ENCODE measurements at regions not wholly inside any gene's neighbourhood (a gene's known extent, or its start where the extent isn't known, plus 50 kb on each side); places are given as distances from the start of the nearest gene placed in this dataset.

DNA sequence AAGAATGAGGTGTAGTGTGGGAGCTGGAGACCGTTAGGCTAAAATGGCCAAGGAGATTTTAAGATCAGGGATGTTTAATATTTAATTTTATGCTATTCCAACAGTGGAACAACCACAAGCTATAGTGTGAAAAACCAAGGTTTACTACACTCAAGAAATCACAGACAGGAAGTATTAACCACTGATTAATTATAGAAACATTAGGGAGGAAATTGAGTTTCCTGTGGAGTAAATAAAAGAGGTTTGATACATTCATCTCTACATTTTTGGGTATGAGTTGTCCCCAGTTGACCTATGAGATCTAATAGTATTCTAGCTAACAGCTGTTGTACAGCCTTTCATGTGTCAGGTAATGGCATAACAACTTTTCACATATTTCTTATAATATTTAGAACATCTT lies 103.7 kb upstream of the MPDZ start:
- ChIA-PET RAD21 (ENCODE audit: unreplicated experiment) (no interaction called here), SMC1A (ENCODE audit: uncharacterized antibody, unreplicated experiment) (no interaction called here), POLR2A (no interaction called here), CTCF (interaction anchor here (0.6 kb wide), 1 partner anchor 17 kb away, joined by 3 read pairs; no protein-coding TSS in a partner anchor)
- FAIRE-seq (no peak), DNase-seq (ENCODE audit: low read depth, low spot score) (no peak), ATAC-seq (no peak)
- Histone ChIP-seq H2AFZ (ENCODE audit: control insufficient read depth, low read depth, low read length) (no peak overlapping the region), H3K36me3 (ENCODE audit: control insufficient read depth in 2 of 2, insufficient read depth in 2 of 2, low read length in 1 of 2) (no peaks in the 10 kb centered on the region), H3K27ac (ENCODE audit: control insufficient read depth, insufficient read depth) (no peak overlapping the region), H3K27me3 (replicated peaks in 1 of 2; ENCODE audit: control insufficient read depth in 2 of 2, insufficient read depth in 2 of 2, low read length in 1 of 2) (no peaks in the 10 kb centered on the region), H3K4me2 (ENCODE audit: control insufficient read depth, insufficient read depth) (no peak overlapping the region), H3K9ac (ENCODE audit: control insufficient read depth, insufficient read depth, low read length) (no peak overlapping the region), H3K9me3 (replicated peaks; ENCODE audit: control insufficient read depth, insufficient read depth, low read length) (no peaks in the 10 kb centered on the region), H3K4me1 (ENCODE audit: control insufficient read depth, insufficient read depth, low read length) (no peaks in the 10 kb centered on the region), H3K4me3 (no peak overlapping the region), H4K20me1 (ENCODE audit: control insufficient read depth, insufficient read depth) (no peaks in the 10 kb centered on the region), H3K79me2 (ENCODE audit: control insufficient read depth, insufficient read depth, low read length) (no peaks in the 10 kb centered on the region)
- TF ChIP-seq ETV6 (conservative IDR thresholded peaks at IDR 0.05 in 1 of 2, IDR thresholded peaks at IDR 0.05 in 1 of 2; ENCODE audit: borderline replicate concordance in 1 of 2, low read depth in 1 of 2) (no peak), DPF2 (IDR thresholded peaks at IDR 0.05) (no peak), SREBF1 (IDR thresholded peaks at IDR 0.05; ENCODE audit: low read length) (no peak), SMAD1 (IDR thresholded peaks at IDR 0.05; ENCODE audit: low read depth, partially characterized antibody) (no peak), TCF3 (IDR thresholded peaks at IDR 0.05; ENCODE audit: borderline replicate concordance, insufficient read depth, low read depth, low read length) (no peak), EGR1 (IDR thresholded peaks at IDR 0.05; ENCODE audit: borderline replicate concordance in 1 of 2, low read depth in 2 of 2, low read length in 2 of 2) (no peak), JUNB (IDR thresholded peaks at IDR 0.05) (no peak), ZBTB4 (CRISPR knock-in tag; IDR thresholded peaks at IDR 0.05) (no peak), ZBED1 (IDR thresholded peaks at IDR 0.05; ENCODE audit: borderline replicate concordance) (no peak), SPI1 (IDR thresholded peaks at IDR 0.05; ENCODE audit: borderline replicate concordance, insufficient read depth, low read depth, low read length) (no peak), EZH2 (IDR thresholded peaks at IDR 0.05; ENCODE audit: borderline replicate concordance, control insufficient read depth, low read depth, low read length) (no peak), SUPT20H (IDR thresholded peaks at IDR 0.05; ENCODE audit: borderline replicate concordance, control insufficient read depth, low read depth, low read length) (no peak), ZZZ3 (IDR thresholded peaks at IDR 0.05; ENCODE audit: control insufficient read depth, insufficient read length, low read depth) (no peak)
- TF ChIP-seq, protein P1, sequence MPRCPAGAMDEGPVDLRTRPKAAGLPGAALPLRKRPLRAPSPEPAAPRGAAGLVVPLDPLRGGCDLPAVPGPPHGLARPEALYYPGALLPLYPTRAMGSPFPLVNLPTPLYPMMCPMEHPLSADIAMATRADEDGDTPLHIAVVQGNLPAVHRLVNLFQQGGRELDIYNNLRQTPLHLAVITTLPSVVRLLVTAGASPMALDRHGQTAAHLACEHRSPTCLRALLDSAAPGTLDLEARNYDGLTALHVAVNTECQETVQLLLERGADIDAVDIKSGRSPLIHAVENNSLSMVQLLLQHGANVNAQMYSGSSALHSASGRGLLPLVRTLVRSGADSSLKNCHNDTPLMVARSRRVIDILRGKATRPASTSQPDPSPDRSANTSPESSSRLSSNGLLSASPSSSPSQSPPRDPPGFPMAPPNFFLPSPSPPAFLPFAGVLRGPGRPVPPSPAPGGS (IDR thresholded peaks at IDR 0.05; ENCODE audit: borderline replicate concordance, insufficient read depth, low read depth, low read length, poor library complexity, severe bottlenecking) = no peak
- BruUV-seq (replicated peaks) = no TSS peak
- intact Hi-C loops (cut with micrococcal nuclease; ENCODE audit: unreplicated experiment) = no loop called here
- in situ Hi-C loops (cut with MboI) = no loop called here
- 0% methylated on average over 1 of the region's 1 CpG for WGBS (ENCODE audit: insufficient coverage, insufficient replicate concordance, low lambda C conversion rate, missing lambda C conversion rate)
